ENCODE measurements at regions not wholly inside any gene's neighbourhood (a gene's known extent, or its start where the extent isn't known, plus 50 kb on each side); places are given as distances from the start of the nearest gene placed in this dataset.

DNA sequence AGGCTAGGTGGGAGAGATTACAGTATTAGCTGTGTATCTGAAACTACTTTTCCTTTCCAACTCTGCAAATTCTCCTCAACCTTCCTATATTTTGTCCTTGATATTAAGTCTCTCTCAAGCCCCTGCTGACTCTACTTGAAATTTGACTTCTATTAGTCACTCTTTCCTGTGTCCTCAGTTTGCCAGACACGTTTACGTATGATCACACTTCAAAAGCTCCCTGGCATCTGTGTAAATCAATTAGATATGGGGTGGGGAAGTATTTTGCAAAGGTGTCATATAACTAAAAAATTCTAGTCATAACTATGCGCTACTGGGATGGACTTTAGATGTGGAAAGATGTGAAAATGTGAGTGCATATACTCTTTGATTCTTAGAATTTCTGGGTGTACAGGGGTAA, 67.4 kb upstream of the ARHGAP24 start:
- TF ChIP-seq EZH2 (IDR thresholded peaks at IDR 0.05; ENCODE audit: borderline replicate concordance, low read length), result no peak
- TF ChIP-seq CTCF (IDR thresholded peaks at IDR 0.05; ENCODE audit: low read length), result no peak
